Liver (tissue), 8 donors: ENCODE measurements at regions not wholly inside any gene's neighbourhood (a gene's known extent, or its start where the extent isn't known, plus 50 kb on each side); places are given as distances from the start of the nearest gene placed in this dataset.

Source experiments
- DNase-seq: peaks from one replicate; pipeline ENCODE4 v3.0.0-alpha.2; 2017; ENCODE audit warnings: low spot score
- H3K27ac ChIP-seq, 2 donors: one replicate each; pipeline ENCODE4 v1.7.0; 2013; ENCODE audit warnings: inconsistent platforms in 2 of 2, low read length in 2 of 2, control low read depth in 1 of 2, low read depth in 1 of 2, mild to moderate bottlenecking in 1 of 2
- H3K27me3 ChIP-seq, 4 donors: one replicate each; pipeline versions ENCODE4 v1.6.1 to v1.7.0; 2013; ENCODE audit warnings: low read length in 3 of 4, inconsistent platforms in 1 of 4, mild to moderate bottlenecking in 1 of 4, moderate library complexity in 1 of 4; ENCODE audit not compliant: control insufficient read depth in 4 of 4, insufficient read depth in 4 of 4
- H3K36me3 ChIP-seq, 4 donors: one replicate each; pipeline versions ENCODE4 v1.6.1 to v1.7.0; 2013; ENCODE audit warnings: low read length in 3 of 4, mild to moderate bottlenecking in 3 of 4, low read depth in 1 of 4, moderate library complexity in 1 of 4; ENCODE audit not compliant: control insufficient read depth in 4 of 4, insufficient read depth in 3 of 4
- H3K4me1 ChIP-seq, 4 donors: one replicate each; pipeline versions ENCODE4 v1.6.1 to v1.7.0; 2013; ENCODE audit warnings: low read length in 3 of 4, mild to moderate bottlenecking in 3 of 4, moderate library complexity in 1 of 4; ENCODE audit not compliant: control insufficient read depth in 4 of 4, insufficient read depth in 4 of 4
- H3K4me3 ChIP-seq, 3 donors: one replicate each; pipeline versions ENCODE4 v1.6.1 to v1.7.0; 2013; ENCODE audit warnings: low read length in 3 of 3, control low read depth in 1 of 3, low read depth in 1 of 3, mild to moderate bottlenecking in 1 of 3
- H3K9ac ChIP-seq, 2 donors: one replicate each; pipeline ENCODE4 v1.7.0; 2013; ENCODE audit warnings: low read length in 2 of 2, mild to moderate bottlenecking in 2 of 2, moderate library complexity in 2 of 2, control low read depth in 1 of 2, low read depth in 1 of 2
- H3K9me3 ChIP-seq, 4 donors: one replicate each; pipeline versions ENCODE4 v1.6.1 to v1.7.0; 2013; ENCODE audit warnings: low read length in 3 of 4; ENCODE audit not compliant: control insufficient read depth in 4 of 4
- CTCF ChIP-seq: fragments of 150-350 bp; IDR thresholded peaks from 2 replicates; pipeline ENCODE4 v1.5.1; 2017; ENCODE audit warnings: improper control_type of control experiment, low read depth, low read length; ENCODE audit not compliant: missing input control
- FOXA1 ChIP-seq: IDR thresholded peaks from 2 replicates; pipeline ENCODE4 v1.6.1; 2016; ENCODE audit warnings: antibody characterized with exemption
- FOXA2 ChIP-seq: IDR thresholded peaks from 2 replicates; pipeline ENCODE4 v1.6.1; 2016; ENCODE audit warnings: antibody characterized with exemption
- JUND ChIP-seq, 2 donors: IDR thresholded peaks; 2 replicates each; pipeline ENCODE4 v1.6.1; 2016; ENCODE audit warnings: antibody characterized with exemption in 2 of 2
- NR2F2 ChIP-seq: IDR thresholded peaks from 2 replicates; pipeline ENCODE4 v1.6.1; 2016; ENCODE audit warnings: antibody characterized with exemption
- TAF1 ChIP-seq: conservative IDR thresholded peaks from 2 replicates; pipeline ENCODE4 v1.6.1; 2016; ENCODE audit warnings: antibody characterized with exemption, mild to moderate bottlenecking
- YY1 ChIP-seq: IDR thresholded peaks from 2 replicates; pipeline ENCODE4 v1.6.1; 2016; ENCODE audit warnings: antibody characterized with exemption, mild to moderate bottlenecking
- WGBS: extraction: QIAGEN DNeasy Blood & Tissue Kit; methylation state at CpG from one replicate; pipeline ENCODE4 v1.1.7; 2013; 5-methylcytosine and 5-hydroxymethylcytosine counted together
- TF ChIP-seq, protein P1 (sequence below): IDR thresholded peaks from 2 replicates; pipeline ENCODE4 v1.6.1; 2016; ENCODE audit warnings: antibody characterized with exemption
- TF ChIP-seq, protein P2 (sequence below): IDR thresholded peaks from 2 replicates; pipeline ENCODE4 v1.6.1; 2016; ENCODE audit warnings: antibody characterized with exemption
- TF ChIP-seq, protein P3 (sequence below): IDR thresholded peaks from 2 replicates; pipeline ENCODE4 v1.6.1; 2016; ENCODE audit warnings: antibody characterized with exemption
- TF ChIP-seq, protein P4 (sequence below): IDR thresholded peaks from 2 replicates; pipeline ENCODE4 v1.6.1; 2016; ENCODE audit warnings: antibody characterized with exemption, mild to moderate bottlenecking
- donor health status: healthy.
- donor health status: healthy.
- donor health status: healthy.
- donor health status: healthy.
- donor health status: healthy.

DNA sequence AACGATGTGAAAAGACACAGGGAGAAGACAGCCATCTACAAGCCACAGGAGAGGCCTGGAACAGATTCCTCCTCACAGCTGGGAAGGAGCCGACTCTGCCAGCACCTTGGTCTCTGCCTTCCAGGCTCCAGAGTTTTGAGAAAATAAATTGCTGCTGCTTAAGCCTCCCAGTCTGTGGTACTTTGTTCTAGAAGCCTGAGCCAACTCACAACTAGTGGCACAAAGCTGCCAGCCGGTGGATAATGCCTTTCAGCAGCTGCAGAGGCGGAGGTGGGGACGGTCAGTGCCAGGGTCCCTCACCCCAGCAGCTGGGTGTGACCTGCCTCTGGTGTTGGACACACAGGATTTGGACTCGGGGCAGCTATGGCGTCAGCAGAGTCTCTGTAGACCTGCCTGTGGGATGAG is 255.4 kb upstream of the PITRM1 start:
- TF ChIP-seq CTCF, result no peak
- TF ChIP-seq JUND (IDR thresholded peaks at IDR 0.05), result no peak
- Histone ChIP-seq H3K9me3 (no peaks in the 10 kb centered on the region), H3K36me3 (no peaks in the 10 kb centered on the region), H3K27ac (no peak overlapping the region), H3K4me1 (peaks cover 0 to 2% (median 0%) of the 10 kb centered on the region in 4 donors), H3K9ac (no peak overlapping the region), H3K27me3 (no peaks in the 10 kb centered on the region), H3K4me3 (no peak overlapping the region)
- WGBS, result 88% methylated on average over 7 of the region's 7 CpGs
- no peak for DNase-seq

DNA sequence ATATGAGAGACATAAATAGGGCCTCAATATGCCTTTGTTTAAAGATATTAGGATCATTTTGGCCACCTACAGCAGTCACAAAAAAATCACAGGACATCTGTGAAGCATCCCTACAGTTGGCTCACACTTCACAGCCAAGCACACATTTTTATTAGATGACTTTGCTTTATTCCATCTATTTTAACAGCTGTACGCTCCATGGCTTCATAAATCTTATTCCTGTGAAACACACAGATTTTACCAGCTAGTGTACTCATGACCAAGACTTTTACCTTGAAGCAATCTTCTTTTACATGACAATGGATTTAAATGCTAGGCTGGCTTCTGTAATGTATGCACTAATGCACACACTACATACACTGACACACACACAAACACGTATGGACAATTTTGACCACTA is 254.8 kb upstream of the PITRM1 start:
- H3K9ac ChIP-seq, result no peak overlapping the region
- H3K4me1 ChIP-seq, result peaks cover 0 to 2% (median 0%) of the 10 kb centered on the region in 4 donors
- no peak overlapping the region for H3K4me3 ChIP-seq
- WGBS, result 92% methylated on average over 2 of the region's 2 CpGs
- no peaks in the 10 kb centered on the region for H3K9me3 ChIP-seq
- H3K27me3 ChIP-seq, result no peaks in the 10 kb centered on the region
- no peaks in the 10 kb centered on the region for H3K36me3 ChIP-seq
- no peak overlapping the region for H3K27ac ChIP-seq
- TF ChIP-seq FOXA2 (no peak), FOXA1 (no peak), TAF1 (no peak), CTCF (no peak), NR2F2 (no peak), YY1 (no peak)
- TF ChIP-seq, protein P1, sequence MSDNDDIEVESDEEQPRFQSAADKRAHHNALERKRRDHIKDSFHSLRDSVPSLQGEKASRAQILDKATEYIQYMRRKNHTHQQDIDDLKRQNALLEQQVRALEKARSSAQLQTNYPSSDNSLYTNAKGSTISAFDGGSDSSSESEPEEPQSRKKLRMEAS, result no peak
- TF ChIP-seq, protein P2, sequence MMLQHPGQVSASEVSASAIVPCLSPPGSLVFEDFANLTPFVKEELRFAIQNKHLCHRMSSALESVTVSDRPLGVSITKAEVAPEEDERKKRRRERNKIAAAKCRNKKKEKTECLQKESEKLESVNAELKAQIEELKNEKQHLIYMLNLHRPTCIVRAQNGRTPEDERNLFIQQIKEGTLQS, result no peak
- TF ChIP-seq, protein P3, sequence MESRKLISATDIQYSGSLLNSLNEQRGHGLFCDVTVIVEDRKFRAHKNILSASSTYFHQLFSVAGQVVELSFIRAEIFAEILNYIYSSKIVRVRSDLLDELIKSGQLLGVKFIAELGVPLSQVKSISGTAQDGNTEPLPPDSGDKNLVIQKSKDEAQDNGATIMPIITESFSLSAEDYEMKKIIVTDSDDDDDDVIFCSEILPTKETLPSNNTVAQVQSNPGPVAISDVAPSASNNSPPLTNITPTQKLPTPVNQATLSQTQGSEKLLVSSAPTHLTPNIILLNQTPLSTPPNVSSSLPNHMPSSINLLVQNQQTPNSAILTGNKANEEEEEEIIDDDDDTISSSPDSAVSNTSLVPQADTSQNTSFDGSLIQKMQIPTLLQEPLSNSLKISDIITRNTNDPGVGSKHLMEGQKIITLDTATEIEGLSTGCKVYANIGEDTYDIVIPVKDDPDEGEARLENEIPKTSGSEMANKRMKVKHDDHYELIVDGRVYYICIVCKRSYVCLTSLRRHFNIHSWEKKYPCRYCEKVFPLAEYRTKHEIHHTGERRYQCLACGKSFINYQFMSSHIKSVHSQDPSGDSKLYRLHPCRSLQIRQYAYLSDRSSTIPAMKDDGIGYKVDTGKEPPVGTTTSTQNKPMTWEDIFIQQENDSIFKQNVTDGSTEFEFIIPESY, result no peak
- TF ChIP-seq, protein P4, sequence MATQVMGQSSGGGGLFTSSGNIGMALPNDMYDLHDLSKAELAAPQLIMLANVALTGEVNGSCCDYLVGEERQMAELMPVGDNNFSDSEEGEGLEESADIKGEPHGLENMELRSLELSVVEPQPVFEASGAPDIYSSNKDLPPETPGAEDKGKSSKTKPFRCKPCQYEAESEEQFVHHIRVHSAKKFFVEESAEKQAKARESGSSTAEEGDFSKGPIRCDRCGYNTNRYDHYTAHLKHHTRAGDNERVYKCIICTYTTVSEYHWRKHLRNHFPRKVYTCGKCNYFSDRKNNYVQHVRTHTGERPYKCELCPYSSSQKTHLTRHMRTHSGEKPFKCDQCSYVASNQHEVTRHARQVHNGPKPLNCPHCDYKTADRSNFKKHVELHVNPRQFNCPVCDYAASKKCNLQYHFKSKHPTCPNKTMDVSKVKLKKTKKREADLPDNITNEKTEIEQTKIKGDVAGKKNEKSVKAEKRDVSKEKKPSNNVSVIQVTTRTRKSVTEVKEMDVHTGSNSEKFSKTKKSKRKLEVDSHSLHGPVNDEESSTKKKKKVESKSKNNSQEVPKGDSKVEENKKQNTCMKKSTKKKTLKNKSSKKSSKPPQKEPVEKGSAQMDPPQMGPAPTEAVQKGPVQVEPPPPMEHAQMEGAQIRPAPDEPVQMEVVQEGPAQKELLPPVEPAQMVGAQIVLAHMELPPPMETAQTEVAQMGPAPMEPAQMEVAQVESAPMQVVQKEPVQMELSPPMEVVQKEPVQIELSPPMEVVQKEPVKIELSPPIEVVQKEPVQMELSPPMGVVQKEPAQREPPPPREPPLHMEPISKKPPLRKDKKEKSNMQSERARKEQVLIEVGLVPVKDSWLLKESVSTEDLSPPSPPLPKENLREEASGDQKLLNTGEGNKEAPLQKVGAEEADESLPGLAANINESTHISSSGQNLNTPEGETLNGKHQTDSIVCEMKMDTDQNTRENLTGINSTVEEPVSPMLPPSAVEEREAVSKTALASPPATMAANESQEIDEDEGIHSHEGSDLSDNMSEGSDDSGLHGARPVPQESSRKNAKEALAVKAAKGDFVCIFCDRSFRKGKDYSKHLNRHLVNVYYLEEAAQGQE, result no peak
- DNase-seq, result no peak
